ENCODE measurements at regions not wholly inside any gene's neighbourhood (a gene's known extent, or its start where the extent isn't known, plus 50 kb on each side); places are given as distances from the start of the nearest gene placed in this dataset.

GRCh38 chr12:93009533-93009932 is 80.4 kb upstream of the EEA1 start (continued):
- TF ChIP-seq CHD7 (IDR thresholded peaks at IDR 0.05; ENCODE audit: insufficient replicate concordance, low read length) = no peak
- no peak for TF ChIP-seq CHD2 (IDR thresholded peaks at IDR 0.05; ENCODE audit: low read length)

All from H1 (cell line).